ENCODE measurements at regions not wholly inside any gene's neighbourhood (a gene's known extent, or its start where the extent isn't known, plus 50 kb on each side); places are given as distances from the start of the nearest gene placed in this dataset.

GRCh38 chr5:57833489-57833888 lies 350.9 kb upstream of the ACTBL2 start:
- no peak overlapping the region for H3K4me3 ChIP-seq (ENCODE audit: low read depth, low read length)
- DNase-seq (ENCODE audit: low read depth), result no peak
- no peak for TF ChIP-seq CTCF (conservative IDR thresholded peaks at IDR 0.05; ENCODE audit: low read depth, low read length)

- H3K4me3 ChIP-seq (ENCODE audit: low read depth, low read length), result no peak overlapping the region
- no peak for TF ChIP-seq CTCF (conservative IDR thresholded peaks at IDR 0.05; ENCODE audit: low read depth, low read length)
- no peak for DNase-seq (ENCODE audit: low read depth)
These were observed 350.3 kb upstream of the ACTBL2 start for GRCh38 chr5:57832875-57833274.

- DNase-seq (ENCODE audit: low read depth), result no peak
- TF ChIP-seq CTCF (conservative IDR thresholded peaks at IDR 0.05; ENCODE audit: low read depth, low read length), result no peak
- no peak overlapping the region for H3K4me3 ChIP-seq (ENCODE audit: low read depth, low read length)
These were observed 349.3 kb upstream of the ACTBL2 start for GRCh38 chr5:57831932-57832331.

- TF ChIP-seq CTCF (conservative IDR thresholded peaks at IDR 0.05; ENCODE audit: low read depth, low read length), result no peak
- DNase-seq (ENCODE audit: low read depth), result no peak
- no peak overlapping the region for H3K4me3 ChIP-seq (ENCODE audit: low read depth, low read length)
These were observed 348.5 kb upstream of the ACTBL2 start for GRCh38 chr5:57831090-57831489.

GRCh38 chr5:57828221-57828620 lies 345.6 kb upstream of the ACTBL2 start:
- no peak for DNase-seq (ENCODE audit: low read depth)
- no peak for TF ChIP-seq CTCF (conservative IDR thresholded peaks at IDR 0.05; ENCODE audit: low read depth, low read length)
- H3K4me3 ChIP-seq (ENCODE audit: low read depth, low read length), result no peak overlapping the region

- peak; percentile 70 for DNase-seq (ENCODE audit: low read depth)
- no peak for TF ChIP-seq CTCF (conservative IDR thresholded peaks at IDR 0.05; ENCODE audit: low read depth, low read length)
- no peak overlapping the region for H3K4me3 ChIP-seq (ENCODE audit: low read depth, low read length)
These were observed 342.5 kb upstream of the ACTBL2 start for GRCh38 chr5:57825031-57825686.

GRCh38 chr5:57824623-57825022 lies 342.0 kb upstream of the ACTBL2 start:
- no peak for TF ChIP-seq CTCF (conservative IDR thresholded peaks at IDR 0.05; ENCODE audit: low read depth, low read length)
- no peak overlapping the region for H3K4me3 ChIP-seq (ENCODE audit: low read depth, low read length)
- DNase-seq (ENCODE audit: low read depth), result no peak
